B cell (primary cell): ENCODE measurements at regions not wholly inside any gene's neighbourhood (a gene's known extent, or its start where the extent isn't known, plus 50 kb on each side); places are given as distances from the start of the nearest gene placed in this dataset.

Experiments
- CTCF ChIP-seq: fragments of 200-600 bp; IDR thresholded peaks from one replicate; pipeline ENCODE4 v1.8.0; 2022; ENCODE audit warnings: antibody characterized with exemption, mild to moderate bottlenecking
- EZH2 ChIP-seq: IDR thresholded peaks from 2 replicates; pipeline ENCODE4 v1.6.1; 2012; ENCODE audit warnings: borderline replicate concordance, low read depth, mild to moderate bottlenecking, moderate library complexity, low read length; ENCODE audit not compliant: insufficient read depth, poor library complexity, severe bottlenecking

GRCh38 chr9:25845867-25846266, 167.6 kb upstream of the TUSC1 start:
- TF ChIP-seq EZH2 (no peak), CTCF (no peak)
